ENCODE measurements at regions not wholly inside any gene's neighbourhood (a gene's known extent, or its start where the extent isn't known, plus 50 kb on each side); places are given as distances from the start of the nearest gene placed in this dataset.
"Not testable (repeated sequence)": the region's sequence is repeated elsewhere in the genome, so short reads cannot be mapped to it uniquely, and the experiment has no call there.

DNA sequence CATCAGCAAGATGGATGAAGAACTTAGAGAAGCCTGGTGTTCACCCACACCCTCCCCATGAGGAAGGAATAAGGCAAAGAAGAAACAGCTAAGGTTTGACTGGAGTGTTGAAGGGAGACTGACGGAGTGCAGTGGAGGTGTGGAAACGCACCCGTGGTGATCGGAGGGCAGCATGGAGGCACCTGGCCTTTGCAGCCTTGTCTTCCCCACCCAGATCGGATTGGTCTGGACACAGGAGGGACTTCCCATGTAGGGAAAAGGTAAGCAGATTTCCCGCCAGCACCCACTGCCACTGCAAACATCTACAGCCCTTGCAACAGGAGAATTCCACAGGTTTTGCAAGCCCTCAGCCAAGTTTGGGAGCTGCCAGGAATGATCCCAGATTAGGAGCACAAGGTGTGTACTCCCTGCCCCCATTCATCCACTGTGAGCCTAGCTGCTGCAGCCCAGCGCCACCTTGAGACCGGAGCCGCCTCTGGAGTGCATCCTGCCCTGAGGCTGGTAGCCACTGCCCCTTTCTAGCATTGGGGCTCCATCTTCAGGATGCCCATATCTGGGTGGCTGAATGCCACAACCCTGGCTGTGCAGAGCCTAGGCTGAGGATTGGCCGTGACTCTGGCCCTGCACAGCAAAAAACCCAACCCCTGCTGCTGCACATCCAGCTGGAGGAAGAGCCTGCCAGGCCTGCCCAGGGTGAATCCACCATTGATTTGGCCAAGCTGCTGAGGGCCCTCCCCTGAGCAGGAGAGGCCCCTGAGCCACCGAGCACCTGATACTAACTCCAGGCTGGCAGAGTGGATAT is 411.1 kb downstream of the TMEM121 start:
- DNase-seq (ENCODE audit: low read depth): no peak

DNA sequence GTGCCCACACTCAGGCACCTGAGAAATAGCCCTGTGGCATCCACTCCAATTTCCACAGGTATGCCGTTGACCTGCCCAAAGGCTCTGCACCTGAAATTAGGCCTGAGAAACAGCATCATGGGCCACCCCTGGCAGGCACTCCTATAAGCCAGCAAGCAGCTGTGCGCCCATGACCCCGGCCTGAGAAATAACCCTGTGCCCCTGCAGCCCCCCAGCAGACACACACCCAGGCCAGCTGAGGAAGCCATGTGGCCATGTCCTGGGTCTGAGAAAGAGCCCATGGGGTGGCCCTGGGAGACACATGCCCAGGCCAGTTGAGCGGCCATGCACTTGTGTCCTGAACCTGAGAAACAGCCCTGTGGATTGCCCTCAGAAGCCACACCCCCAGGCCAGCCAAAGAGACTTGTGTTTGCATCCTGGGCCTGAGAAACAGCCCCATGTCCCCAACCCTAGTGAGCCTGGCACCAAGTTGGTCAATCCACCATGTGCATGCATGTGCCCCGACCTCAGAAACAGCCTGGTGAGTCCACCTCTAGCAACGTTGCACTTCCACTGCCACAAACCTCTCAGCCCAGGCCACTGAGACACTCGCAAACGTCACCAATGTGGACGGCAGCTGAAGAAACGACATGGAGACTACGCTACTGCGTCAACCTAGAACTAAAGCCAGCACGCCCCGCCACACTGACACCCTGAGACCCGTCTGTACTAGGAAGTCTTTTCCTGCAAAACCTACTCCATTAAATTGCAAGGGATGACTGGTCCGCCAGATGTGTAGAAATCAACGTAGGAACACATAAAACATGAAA is 411.9 kb downstream of the TMEM121 start:
- no peak for DNase-seq (ENCODE audit: low read depth)

DNA sequence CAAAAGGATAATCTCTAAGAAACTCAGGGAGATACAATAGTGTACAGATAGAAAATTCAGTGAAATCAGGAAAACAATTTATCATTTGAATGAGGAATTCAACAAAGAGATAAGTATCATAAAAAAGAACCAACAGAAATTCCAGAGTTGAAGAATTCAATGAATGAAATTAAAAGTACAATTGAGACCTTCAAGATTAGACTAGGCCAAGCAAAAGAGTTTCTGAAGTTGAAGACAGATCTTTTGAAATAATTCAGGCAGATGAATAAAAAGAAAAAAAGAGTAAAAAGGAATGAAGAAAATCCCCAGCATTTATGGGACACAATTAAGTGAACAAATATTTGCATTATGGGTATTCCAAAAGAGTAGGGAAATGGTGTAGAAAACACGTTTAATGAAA is 412.6 kb downstream of the TMEM121 start:
- DNase-seq (ENCODE audit: low read depth): no peak

DNA sequence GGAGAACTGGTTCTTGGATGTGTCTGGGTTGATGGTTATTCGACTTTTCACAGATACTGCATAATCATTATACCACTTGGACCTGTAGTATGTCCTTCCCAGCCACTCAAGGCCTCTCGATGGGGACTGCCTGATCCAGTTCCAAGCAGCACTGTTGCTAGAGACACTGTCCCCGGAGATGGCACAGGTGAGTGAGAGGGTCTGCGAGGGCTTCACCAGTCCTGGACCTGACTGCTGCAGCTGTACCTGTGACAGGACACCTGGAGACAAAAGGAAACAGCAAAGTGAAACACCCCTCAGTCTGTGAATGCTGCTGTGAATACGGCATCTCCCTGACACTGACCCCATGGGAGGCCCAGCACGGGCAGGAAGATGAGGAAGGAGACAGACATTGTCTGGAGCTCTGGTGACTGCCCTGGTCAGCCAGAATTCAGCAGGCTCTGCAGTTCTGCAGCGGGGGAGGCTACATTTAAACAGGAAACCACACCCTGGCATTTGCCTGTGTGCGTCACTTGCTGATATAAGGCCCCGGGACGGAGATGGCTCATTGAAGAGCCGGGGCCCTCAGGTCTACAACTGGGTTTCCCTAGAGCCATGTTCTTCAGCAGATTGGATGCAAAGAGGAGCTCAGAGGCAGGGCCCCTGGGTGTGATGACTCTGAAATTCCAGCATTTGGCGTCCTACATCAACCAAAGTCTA is 413.6 kb downstream of the TMEM121 start:
- no peak for DNase-seq (ENCODE audit: low read depth)

DNA sequence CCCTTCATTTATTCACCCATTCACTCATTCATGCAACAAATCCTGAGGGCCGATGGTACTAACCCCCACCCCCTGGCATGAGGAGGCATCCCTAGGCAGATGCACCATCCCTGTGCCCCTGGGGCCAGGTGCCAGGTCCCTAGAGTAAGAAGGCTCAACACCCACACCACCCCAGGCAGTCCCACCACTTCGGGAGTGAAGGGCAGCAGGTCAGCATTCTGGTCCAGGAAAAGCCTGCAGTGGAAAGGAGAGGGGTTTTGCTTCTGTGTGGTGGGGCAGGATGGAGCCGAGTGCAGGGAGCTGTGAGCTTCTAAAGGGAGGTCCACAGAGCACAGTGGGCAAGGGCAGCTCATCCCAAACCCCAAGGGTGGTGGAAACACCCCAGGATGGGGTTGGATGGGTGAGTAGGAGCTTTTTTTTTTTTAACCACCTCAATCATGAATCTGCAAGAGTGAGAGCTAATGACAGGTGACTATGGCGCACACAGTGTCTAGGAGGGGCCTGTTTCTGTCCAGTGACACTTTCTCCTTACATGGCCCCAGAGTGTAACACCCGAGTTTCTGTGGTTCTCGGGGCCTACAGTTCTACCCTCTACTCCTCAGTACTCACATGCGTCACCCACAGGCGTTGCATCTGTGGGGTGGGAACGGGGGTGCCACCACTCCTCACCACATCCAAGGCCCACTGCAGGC is 414.3 kb downstream of the TMEM121 start:
- no peak for DNase-seq (ENCODE audit: low read depth)

DNA sequence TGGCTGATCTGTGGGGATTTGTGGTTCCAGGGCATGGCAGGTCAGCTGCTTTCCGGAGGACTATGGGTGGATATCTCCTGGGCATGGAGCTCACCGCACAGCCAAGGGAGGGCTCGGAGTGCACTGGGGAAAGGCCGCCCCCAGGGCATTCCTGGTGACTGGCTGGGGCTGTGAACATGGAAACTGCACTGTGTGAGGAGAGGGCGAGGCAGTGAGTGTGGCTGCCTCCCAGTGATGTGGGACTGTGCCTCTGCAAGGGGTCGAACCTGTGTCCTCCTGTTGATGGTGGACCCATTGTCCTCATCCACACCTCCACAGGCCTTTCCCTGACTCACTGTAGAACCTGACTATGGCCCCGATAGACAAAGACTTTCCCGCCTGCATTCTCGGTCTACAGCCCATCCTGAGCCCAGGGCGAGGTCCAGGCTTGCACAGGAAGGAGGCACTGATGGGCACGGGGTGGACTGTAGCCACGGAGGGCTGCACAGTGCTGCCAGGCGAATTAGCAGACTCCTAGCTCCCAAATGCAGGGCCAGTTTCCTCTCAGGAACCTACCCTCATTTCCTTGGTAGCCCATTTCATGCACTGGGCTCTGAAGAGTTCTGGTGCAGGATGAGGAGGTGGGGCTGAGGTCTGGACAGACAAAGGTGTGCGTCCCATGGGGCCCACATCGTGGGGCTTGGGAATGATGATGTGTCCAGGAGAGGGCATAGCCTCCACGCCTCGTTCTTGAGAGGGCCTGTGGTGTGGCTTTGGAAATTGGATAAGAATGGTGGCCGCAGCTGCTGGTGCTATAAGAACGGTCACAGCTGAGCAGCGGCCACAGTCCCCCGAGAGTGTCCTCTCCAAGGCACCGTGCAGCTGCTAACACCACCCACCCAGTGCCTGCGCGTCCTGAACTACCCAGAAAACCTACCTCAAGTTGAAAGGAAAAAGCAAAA is 415.1 kb downstream of the TMEM121 start:
- DNase-seq (ENCODE audit: low read depth): no peak

DNA sequence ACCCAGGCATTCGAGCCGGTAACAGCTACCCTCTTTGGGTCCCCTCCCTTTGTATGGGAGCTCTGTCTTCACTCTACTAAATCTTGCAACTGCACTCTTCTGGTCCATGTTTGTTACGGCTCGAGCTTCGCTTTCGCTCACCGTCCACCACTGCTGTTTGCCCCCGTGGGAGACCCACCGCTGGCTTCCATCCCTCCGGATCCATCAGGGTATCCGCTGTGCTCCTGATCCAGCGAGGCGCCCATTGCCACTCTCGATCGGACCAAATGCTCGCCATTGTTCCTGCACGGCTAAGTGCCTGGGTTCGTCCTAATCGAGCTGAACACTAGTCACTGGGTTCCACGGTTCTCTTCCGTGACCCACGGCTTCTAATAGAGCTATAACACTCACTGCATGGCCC is 416.3 kb downstream of the TMEM121 start:
- not testable (repeated sequence) for DNase-seq (ENCODE audit: low read depth)

DNA sequence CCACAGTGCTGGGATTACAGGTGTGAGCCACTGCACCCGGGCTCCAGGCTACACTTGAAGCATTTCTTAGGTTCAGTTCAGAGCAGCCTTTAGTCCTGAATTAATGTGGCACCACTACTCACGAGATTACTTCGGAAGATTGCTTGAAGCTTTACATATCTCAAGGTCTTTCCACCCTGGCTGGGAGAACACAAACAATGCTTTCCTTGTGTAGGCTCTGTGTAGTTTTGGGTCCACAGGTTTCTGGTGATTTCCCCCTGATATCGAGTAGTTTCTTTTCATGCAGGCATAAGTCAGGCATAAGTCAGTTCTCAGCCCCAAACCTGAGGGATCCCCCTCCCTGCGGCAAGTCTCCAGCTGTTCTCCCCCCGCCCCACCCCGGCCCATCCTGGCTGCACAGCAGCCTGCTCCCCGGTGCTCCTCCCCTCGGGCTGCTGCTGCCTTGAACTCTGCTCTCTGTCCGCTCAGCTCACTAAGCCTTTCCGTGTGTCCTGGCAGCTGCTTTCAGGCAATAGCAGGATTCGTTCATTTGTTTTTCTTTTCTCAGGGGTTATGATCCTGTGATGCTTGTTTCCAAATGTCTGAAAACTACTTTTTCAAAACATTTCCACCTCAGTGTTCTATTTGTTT is 417.7 kb downstream of the TMEM121 start:
- DNase-seq (ENCODE audit: low read depth): no peak

DNA sequence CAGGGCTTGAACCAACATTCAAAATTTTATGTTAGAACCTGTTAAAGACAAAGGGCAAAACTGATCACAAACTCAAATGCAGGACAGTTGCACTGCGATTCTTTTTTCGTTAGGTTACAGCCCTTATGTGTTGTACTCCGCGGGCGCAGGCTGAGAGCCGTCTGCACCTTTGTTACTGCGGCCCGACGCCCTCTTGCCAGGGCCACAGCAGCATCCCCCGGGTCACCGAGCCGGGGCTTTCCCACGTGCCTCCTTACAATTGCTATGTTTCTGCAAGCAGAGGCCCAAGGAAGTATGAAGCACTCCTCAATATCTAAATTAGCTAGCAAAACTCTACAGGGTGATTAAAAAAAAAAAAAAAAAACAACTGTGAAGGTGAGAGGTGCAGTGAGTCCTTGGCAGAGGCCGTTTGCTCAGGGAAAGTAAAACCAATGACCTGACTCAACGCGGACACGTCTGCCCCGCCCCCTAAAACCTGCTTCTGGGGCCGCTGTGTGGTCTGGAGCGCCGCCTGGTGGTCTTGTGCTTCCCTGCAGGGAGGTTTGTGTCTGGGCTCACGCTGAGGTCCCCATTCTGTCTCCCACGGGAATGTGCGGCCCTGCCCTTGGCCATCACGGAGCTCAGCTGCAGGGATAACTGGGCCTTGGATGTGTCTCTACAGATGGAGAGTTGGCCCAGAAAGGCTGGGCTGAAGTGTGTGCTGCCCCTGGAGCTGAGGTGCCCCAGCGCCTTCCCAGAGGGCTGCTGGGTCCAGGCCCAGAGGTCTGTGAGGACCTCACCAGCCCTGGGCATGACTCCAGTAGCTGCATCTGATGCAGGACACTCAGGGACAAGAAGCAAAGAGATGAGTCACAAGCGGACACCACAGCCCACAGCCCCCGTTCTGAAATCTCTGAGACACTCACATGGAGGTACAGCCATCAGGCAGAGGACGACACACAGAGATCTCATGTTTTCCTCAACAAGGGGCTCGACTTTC is 418.5 kb downstream of the TMEM121 start:
- peak; percentile 40 for DNase-seq (ENCODE audit: low read depth)

DNA sequence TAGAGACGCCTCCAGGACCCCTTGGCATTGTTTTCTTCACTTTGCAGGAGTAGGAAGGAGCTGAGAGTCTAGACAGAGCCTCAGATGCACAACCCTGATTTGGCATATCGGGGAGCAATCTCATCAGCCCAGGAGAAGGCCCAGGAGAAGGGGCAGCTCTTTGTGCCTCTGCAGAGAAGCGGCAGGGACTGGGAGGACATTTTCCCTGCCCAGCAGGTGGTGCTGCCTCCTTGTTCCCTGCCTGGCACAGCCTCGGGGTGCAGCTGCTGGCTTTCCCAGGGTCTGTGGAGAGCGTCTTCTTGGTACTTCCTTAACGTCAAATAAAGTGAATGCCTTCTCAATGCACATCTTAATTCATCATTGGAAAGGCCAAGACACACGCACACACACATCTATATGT is 419.5 kb downstream of the TMEM121 start:
- no peak for DNase-seq (ENCODE audit: low read depth)

DNA sequence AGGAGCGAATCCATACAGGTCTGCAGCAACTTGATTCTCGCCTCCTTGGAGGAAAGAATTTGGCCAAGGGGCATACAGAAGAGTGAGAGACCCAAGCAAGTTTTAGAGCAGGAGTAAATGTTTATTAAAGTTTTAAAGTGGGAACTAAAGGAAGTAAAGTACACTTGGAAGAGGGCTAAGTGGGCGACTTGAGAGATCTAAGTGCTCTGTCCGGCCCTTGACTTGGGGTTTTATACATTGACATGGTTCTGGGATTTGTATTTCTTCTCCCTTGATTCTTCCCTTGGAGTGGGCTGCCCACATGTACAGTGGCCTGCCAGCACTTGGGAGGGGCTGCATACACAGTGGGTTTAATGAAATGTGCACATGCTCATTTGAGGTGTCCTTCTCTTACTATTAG is 421.2 kb downstream of the TMEM121 start:
- no peak for DNase-seq (ENCODE audit: low read depth)

DNA sequence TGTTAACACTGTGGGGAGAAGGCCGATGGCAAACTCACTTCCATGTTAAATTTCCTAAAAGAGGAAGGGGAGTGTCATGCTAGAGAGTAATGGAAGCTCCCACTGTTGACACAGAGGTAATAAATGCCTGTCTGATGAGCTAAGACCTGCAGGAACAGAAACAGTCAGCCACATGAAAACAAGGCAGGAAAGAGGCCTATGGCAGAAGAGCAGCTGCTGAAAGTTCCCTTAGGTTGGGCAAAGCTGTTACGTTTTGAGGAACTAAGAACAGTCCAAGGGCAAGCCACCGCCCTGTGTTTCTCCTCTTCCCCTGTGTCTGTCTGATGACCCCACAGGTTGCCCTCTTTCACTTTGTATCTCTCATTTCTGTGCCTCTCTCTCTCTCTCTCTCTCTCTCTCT is 422.6 kb downstream of the TMEM121 start:
- DNase-seq (ENCODE audit: low read depth): not testable (repeated sequence)

DNA sequence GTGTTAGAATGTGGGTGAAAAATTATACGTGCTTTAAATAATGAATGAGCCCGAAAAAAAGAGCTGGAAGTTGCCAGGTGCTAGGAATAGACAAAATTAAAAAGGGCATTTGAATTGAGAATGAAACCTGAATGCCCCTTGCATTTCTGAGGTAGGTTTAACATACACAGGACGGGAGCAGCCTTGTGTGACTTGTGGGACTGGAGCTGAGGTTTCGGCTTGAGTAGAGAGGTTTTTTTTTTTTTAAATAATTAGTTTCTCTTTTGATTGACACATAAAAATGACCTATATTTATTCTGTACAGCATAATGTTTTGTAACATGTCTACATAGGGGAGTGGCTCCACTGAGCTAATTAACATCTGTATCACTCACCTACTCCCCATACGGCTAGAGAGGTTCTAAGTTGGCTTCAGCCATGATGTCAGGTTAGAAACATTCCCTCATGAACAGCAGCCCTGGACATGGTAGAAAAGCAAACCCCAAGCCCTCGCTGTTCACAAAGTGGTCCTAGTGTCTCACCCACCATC is 424.0 kb downstream of the TMEM121 start:
- not testable (repeated sequence) for DNase-seq (ENCODE audit: low read depth)

DNA sequence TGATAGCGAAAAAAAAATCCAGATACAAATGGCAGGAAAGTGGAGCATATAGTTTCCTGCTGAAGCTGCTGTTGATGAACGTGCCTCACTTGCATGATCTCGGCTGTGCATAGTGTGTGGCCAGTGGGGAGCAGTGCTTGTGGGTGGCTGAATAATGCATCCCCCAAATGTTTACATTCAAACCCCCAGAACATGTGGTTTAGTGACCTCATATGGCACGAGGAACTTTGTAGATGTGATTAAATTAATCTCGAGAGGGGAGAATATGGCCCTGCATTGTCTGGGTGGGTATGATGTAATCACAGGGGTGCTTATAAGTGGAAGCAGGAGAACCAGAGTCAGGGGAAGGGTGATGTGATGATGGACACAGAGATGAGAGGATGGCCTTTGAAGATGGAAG is 425.0 kb downstream of the TMEM121 start:
- no peak for DNase-seq (ENCODE audit: low read depth)

DNA sequence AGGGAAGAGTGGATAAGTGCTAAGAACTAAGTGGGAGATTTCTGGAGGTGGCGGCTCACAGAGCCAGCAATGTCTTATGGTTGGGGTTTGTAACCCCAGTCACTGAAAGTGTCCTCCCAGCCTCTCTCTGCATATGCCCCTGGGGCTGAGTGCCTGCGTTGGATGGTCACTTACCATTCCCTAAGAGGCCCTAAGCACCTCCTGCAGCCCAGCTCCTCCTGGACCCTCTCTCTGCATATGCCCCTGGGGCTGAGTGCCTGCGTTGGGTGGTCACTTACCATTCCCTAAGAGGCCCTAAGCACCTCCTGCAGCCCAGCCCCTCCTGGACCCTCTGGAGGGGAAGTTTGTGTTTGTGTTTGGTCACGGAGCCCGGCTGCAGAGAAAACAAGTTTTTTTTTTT is 425.8 kb downstream of the TMEM121 start:
- DNase-seq (ENCODE audit: low read depth): no peak

DNA sequence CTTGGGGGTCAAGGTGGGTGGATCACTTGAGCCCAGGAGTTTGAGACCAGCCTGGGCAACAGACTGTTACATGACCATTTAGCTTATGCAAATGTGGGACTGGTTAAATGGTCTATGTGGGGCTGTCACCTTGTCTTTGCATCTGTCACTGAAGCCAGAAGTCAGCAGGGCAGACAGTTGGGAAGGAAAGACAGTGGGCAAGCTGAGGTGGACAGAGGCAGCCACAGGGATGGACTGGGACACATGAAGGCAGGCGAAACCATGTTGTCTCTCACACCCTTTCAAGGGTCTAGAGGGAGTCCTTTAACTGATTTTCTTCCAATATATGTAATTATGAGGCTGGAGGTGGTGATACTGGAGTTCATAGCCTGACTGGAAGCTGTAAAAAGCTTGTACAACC is 426.4 kb downstream of the TMEM121 start:
- DNase-seq (ENCODE audit: low read depth): no peak

DNA sequence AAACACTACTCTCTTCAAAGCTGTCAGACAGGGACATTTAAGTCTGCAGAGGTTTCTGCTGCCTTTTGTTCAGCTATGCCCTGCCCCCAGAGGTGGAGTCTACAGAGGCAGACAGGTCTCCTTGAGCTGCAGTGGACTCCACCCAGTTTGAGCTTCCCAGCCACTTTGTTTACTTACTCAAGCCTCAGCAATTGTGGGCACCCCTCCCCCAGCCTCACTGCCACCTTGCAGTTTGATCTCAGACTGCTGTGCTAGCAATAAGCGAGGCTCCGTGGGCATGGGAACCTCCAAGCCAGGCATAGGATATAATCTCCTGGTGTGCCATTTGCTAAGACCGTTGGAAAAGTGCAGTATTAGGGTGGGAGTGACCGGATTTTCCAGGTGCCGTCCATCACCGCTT is 435.2 kb downstream of the TMEM121 start:
- not testable (repeated sequence) for DNase-seq (ENCODE audit: low read depth)

DNA sequence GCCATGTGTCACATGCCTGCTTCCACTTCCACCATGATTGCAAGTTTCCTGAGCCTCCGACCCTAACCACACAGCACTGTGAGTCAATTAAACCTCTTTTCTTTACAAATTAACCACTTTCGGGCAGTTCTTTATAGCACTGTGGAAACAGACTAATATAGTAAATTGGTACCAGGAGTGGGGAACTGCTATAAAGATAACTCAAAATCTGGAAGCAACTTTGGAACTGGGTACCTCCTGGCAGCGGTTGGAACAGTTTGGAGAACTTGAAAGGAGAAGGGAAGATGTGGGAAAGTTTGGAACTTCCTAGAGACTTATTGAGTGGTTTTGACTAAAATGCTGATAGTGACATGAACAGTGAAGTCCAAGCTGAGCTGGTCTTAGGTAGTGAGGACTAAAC is 436.1 kb downstream of the TMEM121 start:
- DNase-seq (ENCODE audit: low read depth): no peak

DNA sequence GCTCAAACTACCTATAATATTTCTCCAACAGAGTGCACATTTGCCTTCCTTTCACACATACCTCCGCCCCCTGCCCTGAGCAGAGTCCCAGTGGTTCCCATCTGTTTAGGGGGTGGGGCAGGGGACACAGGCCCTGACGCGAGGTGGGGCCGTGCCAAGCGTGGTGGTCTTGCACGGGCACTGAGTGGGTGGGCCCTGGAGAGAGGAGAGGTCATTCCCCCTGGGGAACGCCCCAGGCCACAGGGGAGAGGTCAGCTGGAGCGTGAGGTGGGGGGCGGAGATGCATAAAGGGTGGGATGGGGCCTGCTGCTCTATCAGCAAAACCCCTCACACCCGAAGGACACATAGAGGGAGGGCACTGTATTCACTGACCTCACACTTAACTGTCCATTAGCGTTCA is 441.9 kb downstream of the TMEM121 start:
- DNase-seq (ENCODE audit: low read depth): no peak
